ENCODE measurements at regions not wholly inside any gene's neighbourhood (a gene's known extent, or its start where the extent isn't known, plus 50 kb on each side); places are given as distances from the start of the nearest gene placed in this dataset.
"Not testable (repeated sequence)": the region's sequence is repeated elsewhere in the genome, so short reads cannot be mapped to it uniquely, and the experiment has no call there.

GRCh38 chr11:80990885-80991284 lies 1550.1 kb upstream of the TENM4 start:
- DNase-seq = no peak

GRCh38 chr11:80987171-80987570 lies 1546.3 kb upstream of the TENM4 start:
- no peak for DNase-seq

GRCh38 chr11:80986421-80987074 lies 1545.7 kb upstream of the TENM4 start:
- DNase-seq = no peak

- DNase-seq = no peak
Observed at GRCh38 chr11:80980227-80980626, 1539.4 kb upstream of the TENM4 start.

GRCh38 chr11:80973786-80974185 lies 1533.0 kb upstream of the TENM4 start:
- DNase-seq = no peak

GRCh38 chr11:80970037-80970436 lies 1529.2 kb upstream of the TENM4 start:
- DNase-seq = no peak

GRCh38 chr11:80967649-80968048 lies 1526.8 kb upstream of the TENM4 start:
- no peak for DNase-seq

- DNase-seq = no peak
Observed at GRCh38 chr11:80960381-80961029, 1519.7 kb upstream of the TENM4 start.

GRCh38 chr11:80959751-80960150 lies 1518.9 kb upstream of the TENM4 start:
- DNase-seq = no peak

- no peak for DNase-seq
Observed at GRCh38 chr11:80958987-80959386, 1518.2 kb upstream of the TENM4 start.

- no peak for DNase-seq
Observed at GRCh38 chr11:80958361-80958760, 1517.5 kb upstream of the TENM4 start.

- no peak for DNase-seq
Observed at GRCh38 chr11:80955588-80955987, 1514.8 kb upstream of the TENM4 start.

- DNase-seq = no peak
Observed at GRCh38 chr11:80948781-80949180, 1508.0 kb upstream of the TENM4 start.

GRCh38 chr11:80944758-80945157 lies 1503.9 kb upstream of the TENM4 start:
- DNase-seq = no peak

- no peak for DNase-seq
Observed at GRCh38 chr11:80943226-80943625, 1502.4 kb upstream of the TENM4 start.

GRCh38 chr11:80937842-80938241 lies 1497.0 kb upstream of the TENM4 start:
- DNase-seq = no peak

- DNase-seq = no peak
Observed at GRCh38 chr11:80930038-80930437, 1489.2 kb upstream of the TENM4 start.

GRCh38 chr11:80929031-80929805 lies 1488.4 kb upstream of the TENM4 start:
- no peak for DNase-seq

- DNase-seq = no peak
Observed at GRCh38 chr11:80925321-80925720, 1484.5 kb upstream of the TENM4 start.

GRCh38 chr11:80921310-80921709 lies 1480.5 kb upstream of the TENM4 start:
- DNase-seq = not testable (repeated sequence)

- no peak for DNase-seq
Observed at GRCh38 chr11:80916173-80916798, 1475.5 kb upstream of the TENM4 start.

- no peak for DNase-seq
Observed at GRCh38 chr11:80914311-80914710, 1473.5 kb upstream of the TENM4 start.

GRCh38 chr11:80911666-80912065 lies 1470.8 kb upstream of the TENM4 start:
- DNase-seq = no peak

- DNase-seq = no peak
Observed at GRCh38 chr11:80900265-80900664, 1459.4 kb upstream of the TENM4 start.

Data from NCI-H510A treated with DMSO at 0.1 percent for 48 hours (cell line).